H9 (cell line): ENCODE measurements at regions not wholly inside any gene's neighbourhood (a gene's known extent, or its start where the extent isn't known, plus 50 kb on each side); places are given as distances from the start of the nearest gene placed in this dataset.

Experiments used
- DNase-seq: peaks from one replicate; pipeline ENCODE4 v3.0.0-alpha.2; 2017
- H2AFZ ChIP-seq: one replicate; pipeline ENCODE4 v1.6.1; 2013; ENCODE audit warnings: mild to moderate bottlenecking, low read length, control low read depth, moderate library complexity
- H2AK5ac ChIP-seq: 2 replicates; pipeline ENCODE4 v1.6.1; 2013; ENCODE audit warnings: low read length, control low read depth, mixed read lengths; ENCODE audit not compliant: insufficient read length
- H2BK120ac ChIP-seq: one replicate; pipeline ENCODE4 v1.6.1; 2013; ENCODE audit warnings: low read depth, mild to moderate bottlenecking, low read length, control low read depth, inconsistent platforms; ENCODE audit not compliant: poor library complexity, severe bottlenecking
- H2BK12ac ChIP-seq: 2 replicates; pipeline ENCODE4 v1.6.1; 2013; ENCODE audit warnings: low read length, control low read depth, mixed read lengths, low read depth; ENCODE audit not compliant: insufficient read length
- H2BK15ac ChIP-seq: 2 replicates; pipeline ENCODE4 v1.6.1; 2013; ENCODE audit warnings: low read depth, low read length, control low read depth
- H2BK20ac ChIP-seq: one replicate; pipeline ENCODE4 v1.6.1; 2013; ENCODE audit warnings: low read depth, mild to moderate bottlenecking, low read length, control low read depth, inconsistent platforms; ENCODE audit not compliant: poor library complexity, severe bottlenecking
- H2BK5ac ChIP-seq: 2 replicates; pipeline ENCODE4 v1.6.1; 2013; ENCODE audit warnings: low read length, control low read depth, mixed read lengths; ENCODE audit not compliant: insufficient read length
- H3K14ac ChIP-seq: 2 replicates; pipeline ENCODE4 v1.6.1; 2013; ENCODE audit warnings: low read length, control low read depth; ENCODE audit not compliant: insufficient read depth
- H3K18ac ChIP-seq: 2 replicates; pipeline ENCODE4 v1.6.1; 2013; ENCODE audit warnings: low read depth, mild to moderate bottlenecking, mixed read lengths, low read length, control low read depth; ENCODE audit not compliant: insufficient read length
- H3K23ac ChIP-seq: 2 replicates; pipeline ENCODE4 v1.6.1; 2013; ENCODE audit warnings: low read length, control low read depth, mixed read lengths, low read depth; ENCODE audit not compliant: insufficient read length
- H3K23me2 ChIP-seq: 2 replicates; pipeline ENCODE4 v1.6.1; 2013; ENCODE audit warnings: low read depth, mild to moderate bottlenecking, mixed read lengths, low read length, control low read depth; ENCODE audit not compliant: insufficient read length, poor library complexity, severe bottlenecking
- H3K27ac ChIP-seq: 2 replicates; pipeline ENCODE4 v1.5.1; 2013; ENCODE audit warnings: low read length, control low read depth, mixed read lengths, low read depth; ENCODE audit not compliant: insufficient read length
- H3K27me3 ChIP-seq: 2 replicates; pipeline ENCODE4 v1.6.1; 2013; ENCODE audit warnings: low read length, control low read depth, inconsistent platforms; ENCODE audit not compliant: insufficient read depth
- H3K4ac ChIP-seq: 2 replicates; pipeline ENCODE4 v1.6.1; 2013; ENCODE audit warnings: low read depth, mild to moderate bottlenecking, control low read depth, inconsistent platforms, low read length, moderate library complexity
- H3K4me1 ChIP-seq: 2 replicates; pipeline ENCODE4 v1.6.1; 2013; ENCODE audit warnings: low read length, control low read depth, inconsistent platforms; ENCODE audit not compliant: insufficient read depth
- H3K4me2 ChIP-seq: 2 replicates; pipeline ENCODE4 v1.6.1; 2013; ENCODE audit warnings: low read length, control low read depth, mixed read lengths; ENCODE audit not compliant: insufficient read length, insufficient read depth
- H3K56ac ChIP-seq: 2 replicates; pipeline ENCODE4 v1.6.1; 2013; ENCODE audit warnings: low read depth, mild to moderate bottlenecking, mixed read lengths, low read length, control low read depth; ENCODE audit not compliant: insufficient read length
- H3K79me1 ChIP-seq: 2 replicates; pipeline ENCODE4 v1.6.1; 2013; ENCODE audit warnings: low read depth, mild to moderate bottlenecking, moderate library complexity, low read length, control low read depth, inconsistent platforms; ENCODE audit not compliant: insufficient read depth, poor library complexity, severe bottlenecking
- H3K79me2 ChIP-seq: 2 replicates; pipeline ENCODE4 v1.6.1; 2013; ENCODE audit warnings: low read length, control low read depth, inconsistent platforms; ENCODE audit not compliant: insufficient read depth
- H3K9ac ChIP-seq: 2 replicates; pipeline ENCODE4 v1.6.1; 2013; ENCODE audit warnings: low read length, control low read depth, mixed read lengths; ENCODE audit not compliant: insufficient read length; ENCODE audit errors: extremely low read depth
- H3K9me3 ChIP-seq: one replicate; pipeline ENCODE4 v1.6.1; 2013; ENCODE audit warnings: low read depth, low read length, inconsistent platforms; ENCODE audit not compliant: control insufficient read depth
- H3T11ph ChIP-seq: one replicate; pipeline ENCODE4 v1.6.1; 2013; ENCODE audit warnings: mild to moderate bottlenecking, low read length, control low read depth, inconsistent platforms
- H4K20me1 ChIP-seq: one replicate; pipeline ENCODE4 v1.6.1; 2013; ENCODE audit not compliant: control insufficient read depth, insufficient read length, insufficient read depth
- H4K5ac ChIP-seq: 2 replicates; pipeline ENCODE4 v1.6.1; 2013; ENCODE audit warnings: low read depth, mild to moderate bottlenecking, mixed read lengths, low read length, control low read depth; ENCODE audit not compliant: insufficient read length
- H4K8ac ChIP-seq: replicated peaks from 2 replicates; pipeline ENCODE4 v1.6.1; 2013; ENCODE audit warnings: low read length, control low read depth, mixed read lengths, low read depth; ENCODE audit not compliant: insufficient read length
- H4K91ac ChIP-seq: 2 replicates; pipeline ENCODE4 v1.6.1; 2013; ENCODE audit warnings: low read depth, mild to moderate bottlenecking, moderate library complexity, mixed read lengths, low read length, control low read depth; ENCODE audit not compliant: insufficient read length
- H3K27ac Mint-ChIP-seq, 3 experiments: 2 replicates in 2 of 3; 3 replicates in 1 of 3; pipeline ENCODE4 v1.8.0; 2020 to 2021; ENCODE audit warnings: mixed read lengths in 3 of 3, mild to moderate bottlenecking in 1 of 3, moderate library complexity in 1 of 3
- H3K27me3 Mint-ChIP-seq: 2 replicates; pipeline ENCODE4 v1.8.0; 2021; ENCODE audit warnings: low read depth, mild to moderate bottlenecking, moderate library complexity, mixed read lengths
- H3K36me3 Mint-ChIP-seq, 3 experiments: 2 replicates in 2 of 3; 3 replicates in 1 of 3; pipeline ENCODE4 v1.8.0; 2020 to 2021; ENCODE audit warnings: low read depth in 3 of 3, mixed read lengths in 3 of 3; ENCODE audit not compliant: insufficient read depth in 1 of 3
- H3K4me1 Mint-ChIP-seq, 2 experiments: 2 replicates each; pipeline ENCODE4 v1.8.0; 2020; ENCODE audit warnings: mixed read lengths in 2 of 2
- H3K4me3 Mint-ChIP-seq, 2 experiments: 2 replicates in 1 of 2; 3 replicates in 1 of 2; pipeline ENCODE4 v1.8.0; 2020 to 2021; ENCODE audit warnings: mild to moderate bottlenecking in 2 of 2, mixed read lengths in 2 of 2, moderate library complexity in 1 of 2
- H3K9me3 Mint-ChIP-seq, 2 experiments: 2 replicates in 1 of 2; 3 replicates in 1 of 2; pipeline ENCODE4 v1.8.0; 2020; ENCODE audit warnings: mild to moderate bottlenecking in 2 of 2, mixed read lengths in 2 of 2, moderate library complexity in 1 of 2
- WGBS: extraction: QIAGEN DNeasy Blood & Tissue Kit; methylation state at CpG from one replicate; pipeline ENCODE4 v1.1.7; 2013; ENCODE audit warnings: missing lambda C conversion rate, low lambda C conversion rate, mixed read lengths; ENCODE audit not compliant: insufficient read length; ENCODE audit errors: extremely low coverage; 5-methylcytosine and 5-hydroxymethylcytosine counted together
- TF ChIP-seq, protein P1 (sequence below): fragments of 200-600 bp; sonication (generic); conservative IDR thresholded peaks from 3 replicates; pipeline ENCODE4 v1.8.0; 2021; ENCODE audit warnings: antibody characterized with exemption, mild to moderate bottlenecking

DNA sequence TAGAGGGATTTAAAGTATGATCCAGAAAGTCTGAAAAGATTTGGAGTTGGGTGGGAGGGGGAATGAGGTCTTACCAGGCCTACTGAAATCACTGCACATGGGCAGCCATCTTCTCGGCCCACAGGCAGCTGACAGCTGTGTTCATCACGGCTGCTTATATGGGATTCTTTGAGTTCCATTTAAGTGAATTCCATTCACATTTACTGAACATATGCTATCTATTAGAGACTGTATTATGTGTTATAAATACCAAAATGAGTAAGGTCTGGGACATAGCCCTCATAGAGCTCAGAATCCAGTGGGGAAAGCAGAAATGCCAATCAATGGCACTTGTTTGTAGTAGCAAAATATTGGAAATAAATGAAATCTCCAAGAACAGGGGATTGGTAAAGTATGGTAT lies 91.1 kb downstream of the TRIM42 start:
- Mint-ChIP-seq H3K36me3 (no peaks in the 10 kb centered on the region), H3K27ac (no peak overlapping the region)
- TF ChIP-seq, protein P1, sequence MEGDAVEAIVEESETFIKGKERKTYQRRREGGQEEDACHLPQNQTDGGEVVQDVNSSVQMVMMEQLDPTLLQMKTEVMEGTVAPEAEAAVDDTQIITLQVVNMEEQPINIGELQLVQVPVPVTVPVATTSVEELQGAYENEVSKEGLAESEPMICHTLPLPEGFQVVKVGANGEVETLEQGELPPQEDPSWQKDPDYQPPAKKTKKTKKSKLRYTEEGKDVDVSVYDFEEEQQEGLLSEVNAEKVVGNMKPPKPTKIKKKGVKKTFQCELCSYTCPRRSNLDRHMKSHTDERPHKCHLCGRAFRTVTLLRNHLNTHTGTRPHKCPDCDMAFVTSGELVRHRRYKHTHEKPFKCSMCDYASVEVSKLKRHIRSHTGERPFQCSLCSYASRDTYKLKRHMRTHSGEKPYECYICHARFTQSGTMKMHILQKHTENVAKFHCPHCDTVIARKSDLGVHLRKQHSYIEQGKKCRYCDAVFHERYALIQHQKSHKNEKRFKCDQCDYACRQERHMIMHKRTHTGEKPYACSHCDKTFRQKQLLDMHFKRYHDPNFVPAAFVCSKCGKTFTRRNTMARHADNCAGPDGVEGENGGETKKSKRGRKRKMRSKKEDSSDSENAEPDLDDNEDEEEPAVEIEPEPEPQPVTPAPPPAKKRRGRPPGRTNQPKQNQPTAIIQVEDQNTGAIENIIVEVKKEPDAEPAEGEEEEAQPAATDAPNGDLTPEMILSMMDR: no peak

More for the DNA sequence above, 91.1 kb downstream of the TRIM42 start:
- Histone ChIP-seq H3K4me1 (no peaks in the 10 kb centered on the region), H4K5ac (no peak overlapping the region), H3K4me2 (no peak overlapping the region), H2BK120ac (no peak overlapping the region), H3T11ph (no peak overlapping the region), H3K56ac (no peak overlapping the region), H3K27me3 (no peaks in the 10 kb centered on the region), H3K23ac (no peak overlapping the region), H3K27ac (no peak overlapping the region), H3K79me2 (no peaks in the 10 kb centered on the region), H2BK20ac (no peak overlapping the region), H2AFZ (no peak overlapping the region), H4K8ac (no peak overlapping the region), H2AK5ac (no peak overlapping the region), H2BK12ac (no peak overlapping the region), H3K23me2 (no peaks in the 10 kb centered on the region), H4K91ac (no peak overlapping the region), H2BK15ac (no peak overlapping the region), H2BK5ac (no peak overlapping the region), H3K4ac (no peak overlapping the region), H3K79me1 (no peaks in the 10 kb centered on the region), H3K9me3 (no peaks in the 10 kb centered on the region), H3K14ac (no peak overlapping the region), H4K20me1 (no peaks in the 10 kb centered on the region), H3K18ac (no peak overlapping the region), H3K9ac (no peak overlapping the region)
- WGBS: no CpG with 5 or more reads among the region's 2 CpGs
- H3K27me3 Mint-ChIP-seq: no peaks in the 10 kb centered on the region; the same call in 1 of the 2 replicates
- no peak overlapping the region for H3K4me3 Mint-ChIP-seq
- H3K4me1 Mint-ChIP-seq: peaks cover 0 to 2% of the 10 kb centered on the region in 2 experiments; a peak in 2 of 4 replicates
- DNase-seq: no peak
- no peaks in the 10 kb centered on the region; a peak in 2 of 5 replicates for H3K9me3 Mint-ChIP-seq
